A549 (cell line): ENCODE measurements at regions not wholly inside any gene's neighbourhood (a gene's known extent, or its start where the extent isn't known, plus 50 kb on each side); places are given as distances from the start of the nearest gene placed in this dataset.

Experiments used
- CTCF ChIP-seq: fragments of >200 bp; sonication (Bioruptor Twin); formaldehyde crosslinking; IDR thresholded peaks from 3 replicates; pipeline ENCODE4 v1.5.1; 2016
- HOXA7 ChIP-seq: fragments of 250-450 bp; sonication (Bioruptor Pico); IDR thresholded peaks from 2 replicates; pipeline ENCODE4 v1.5.0; 2020; ENCODE audit warnings: mild to moderate bottlenecking, moderate library complexity
- MYC ChIP-seq: IDR thresholded peaks from 2 replicates; pipeline ENCODE4 v1.6.1; 2012; ENCODE audit warnings: mild to moderate bottlenecking, inconsistent platforms, low read length, improper control_type of control experiment, borderline replicate concordance
- POLR2A ChIP-seq: IDR thresholded peaks from 2 replicates; pipeline ENCODE4 v1.6.1; 2012; ENCODE audit warnings: mild to moderate bottlenecking, low read length
- RCOR1 ChIP-seq: fragments of 150-350 bp; IDR thresholded peaks from 2 replicates; pipeline ENCODE4 v1.6.1; 2014; ENCODE audit warnings: antibody characterized with exemption, low read length, low read depth
- RFX5 ChIP-seq: fragments of 450-650 bp; IDR thresholded peaks from 2 replicates; pipeline ENCODE4 v1.7.1; 2014; ENCODE audit warnings: antibody characterized with exemption, mild to moderate bottlenecking, moderate library complexity
- RNF2 ChIP-seq: fragments of 200-600 bp; sonication (generic); IDR thresholded peaks from 2 replicates; pipeline ENCODE4 v1.6.1; 2016; ENCODE audit warnings: low read depth, mild to moderate bottlenecking, antibody characterized with exemption, moderate library complexity, borderline replicate concordance
- TF ChIP-seq, protein P1 (sequence below): IDR thresholded peaks from 2 replicates; pipeline ENCODE4 v1.6.1; 2012
- TF ChIP-seq, protein P2 (sequence below): fragments of 150-350 bp; IDR thresholded peaks from 2 replicates; pipeline ENCODE4 v1.6.1; 2014; ENCODE audit warnings: low read depth, mild to moderate bottlenecking, low read length

DNA sequence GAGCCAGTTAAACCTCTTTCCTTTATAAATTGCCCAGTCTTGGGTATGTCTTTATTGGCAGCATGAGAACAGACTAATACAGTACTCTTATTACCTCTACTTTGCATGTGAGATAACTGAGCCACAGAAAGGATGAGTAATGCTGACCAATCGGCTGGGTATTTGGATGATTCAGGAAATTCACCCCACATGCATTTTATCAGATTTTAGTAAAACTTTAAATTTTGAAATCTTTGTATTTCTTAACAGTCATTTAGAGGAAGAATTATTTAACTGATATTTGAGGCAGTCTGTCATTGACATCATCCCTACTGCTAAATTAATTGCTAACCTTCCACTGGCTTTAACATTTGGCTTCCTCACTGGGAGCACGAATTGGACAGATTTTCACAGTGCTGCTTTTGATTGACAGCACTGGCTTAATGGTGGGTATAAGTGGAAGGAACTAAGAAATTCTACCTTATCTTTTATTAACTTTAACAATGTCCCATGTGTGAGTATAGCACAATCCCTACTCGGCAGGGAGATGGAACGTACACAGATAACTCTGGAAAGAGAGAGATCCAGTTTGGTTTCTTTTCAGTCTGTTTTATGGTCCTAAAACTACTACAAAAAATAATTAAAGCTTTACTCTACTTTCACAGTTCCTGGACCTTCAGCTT is 261.0 kb downstream of the DACT1 start:
- TF ChIP-seq CTCF (no peak), POLR2A (no peak), RCOR1 (no peak), HOXA7 (CRISPR knock-in tag) (no peak), RNF2 (no peak), RFX5 (no peak), MYC (no peak)
- TF ChIP-seq, protein P1, sequence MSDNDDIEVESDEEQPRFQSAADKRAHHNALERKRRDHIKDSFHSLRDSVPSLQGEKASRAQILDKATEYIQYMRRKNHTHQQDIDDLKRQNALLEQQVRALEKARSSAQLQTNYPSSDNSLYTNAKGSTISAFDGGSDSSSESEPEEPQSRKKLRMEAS = no peak
- TF ChIP-seq, protein P2, sequence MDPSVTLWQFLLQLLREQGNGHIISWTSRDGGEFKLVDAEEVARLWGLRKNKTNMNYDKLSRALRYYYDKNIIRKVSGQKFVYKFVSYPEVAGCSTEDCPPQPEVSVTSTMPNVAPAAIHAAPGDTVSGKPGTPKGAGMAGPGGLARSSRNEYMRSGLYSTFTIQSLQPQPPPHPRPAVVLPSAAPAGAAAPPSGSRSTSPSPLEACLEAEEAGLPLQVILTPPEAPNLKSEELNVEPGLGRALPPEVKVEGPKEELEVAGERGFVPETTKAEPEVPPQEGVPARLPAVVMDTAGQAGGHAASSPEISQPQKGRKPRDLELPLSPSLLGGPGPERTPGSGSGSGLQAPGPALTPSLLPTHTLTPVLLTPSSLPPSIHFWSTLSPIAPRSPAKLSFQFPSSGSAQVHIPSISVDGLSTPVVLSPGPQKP = no peak
